HG03060 (cell line): ENCODE measurements at regions not wholly inside any gene's neighbourhood (a gene's known extent, or its start where the extent isn't known, plus 50 kb on each side); places are given as distances from the start of the nearest gene placed in this dataset.
"Not testable (repeated sequence)": the region's sequence is repeated elsewhere in the genome, so short reads cannot be mapped to it uniquely, and the experiment has no call there.

Experiments
- ATAC-seq: cut with Tn5 transposase; IDR thresholded peaks from one replicate; pipeline ENCODE4 v1.9.1; 2021; ENCODE audit warnings: low read depth, moderate number of reproducible peaks; ENCODE audit not compliant: unreplicated experiment

DNA sequence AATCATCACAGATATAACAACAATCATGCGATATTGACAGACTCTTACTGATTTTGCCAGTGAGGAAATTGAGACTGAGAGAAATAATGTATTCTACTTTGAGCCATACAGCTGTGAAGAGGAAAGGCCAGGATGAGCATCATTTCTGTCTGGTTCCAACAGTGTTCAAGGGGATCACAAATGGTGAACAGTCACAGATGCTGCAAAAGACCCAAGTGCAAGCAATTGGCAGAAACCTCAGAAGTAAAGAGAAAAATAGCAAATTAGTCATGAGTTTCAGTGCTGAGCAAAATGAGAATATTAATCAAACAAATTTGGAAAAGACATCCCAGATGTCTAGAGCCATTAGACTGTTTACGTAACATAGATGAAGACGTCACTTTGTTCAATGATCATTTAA, 114.1 kb downstream of the RAB38 start:
- no peak for ATAC-seq

DNA sequence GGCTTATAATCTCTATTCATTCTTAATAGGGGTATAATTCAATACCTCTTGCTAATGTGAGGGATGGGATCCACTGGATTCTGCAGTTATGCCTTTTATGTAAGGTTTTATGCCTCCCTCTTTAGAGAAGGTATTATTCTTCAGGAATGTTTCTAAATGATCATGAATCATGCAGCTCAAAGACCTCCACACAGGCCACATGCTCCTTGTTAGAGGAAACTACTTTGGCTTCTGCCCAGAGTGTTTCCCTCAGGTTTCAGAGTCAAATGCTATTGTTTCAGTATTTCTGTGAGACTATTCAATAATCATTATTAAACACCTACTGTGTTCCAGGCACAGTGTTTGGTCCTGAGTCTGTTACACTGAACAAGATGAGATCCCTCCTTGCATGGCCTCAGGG, 115.9 kb downstream of the RAB38 start:
- no peak for ATAC-seq

DNA sequence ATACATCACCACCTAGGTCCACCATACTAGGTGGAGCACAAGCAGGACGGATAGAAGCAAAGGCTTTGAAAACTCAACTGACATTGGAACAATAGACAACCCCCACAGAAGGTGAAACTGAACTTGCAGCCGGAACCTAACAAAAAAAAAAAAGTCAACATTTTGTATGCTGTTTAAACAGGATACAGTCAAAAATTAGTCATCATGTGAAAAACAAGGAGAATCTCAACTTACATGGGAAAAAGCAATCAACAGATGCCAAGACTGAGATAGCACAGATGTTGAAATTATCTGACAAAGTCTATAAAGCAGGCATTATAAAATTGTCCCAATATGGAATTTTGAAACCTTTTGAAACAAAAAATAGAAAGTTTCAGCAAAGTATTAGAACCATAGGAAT, 123.8 kb downstream of the RAB38 start:
- no peak for ATAC-seq

DNA sequence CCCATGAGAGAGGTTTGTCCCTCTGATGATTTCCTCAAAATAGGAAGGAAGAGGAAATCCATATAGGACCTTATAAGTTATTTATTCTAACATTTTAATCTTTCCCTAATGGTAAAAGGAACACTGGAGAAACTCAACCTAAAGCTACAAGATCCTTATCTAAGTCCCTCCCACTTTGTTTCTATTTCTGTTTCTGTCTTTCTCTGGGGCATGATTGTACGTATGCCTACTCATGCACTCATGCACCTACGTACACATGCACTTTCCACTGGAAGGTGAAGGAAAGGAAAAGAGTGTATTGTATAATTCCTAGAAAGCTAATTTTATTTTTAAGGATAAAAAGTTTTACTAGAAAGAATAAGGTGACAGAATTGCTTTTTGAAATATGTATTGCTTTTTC, 125.0 kb downstream of the RAB38 start:
- ATAC-seq, result no peak

- not testable (repeated sequence) for ATAC-seq
These were observed 130.0 kb downstream of the RAB38 start for GRCh38 chr11:88045288-88045687.

DNA sequence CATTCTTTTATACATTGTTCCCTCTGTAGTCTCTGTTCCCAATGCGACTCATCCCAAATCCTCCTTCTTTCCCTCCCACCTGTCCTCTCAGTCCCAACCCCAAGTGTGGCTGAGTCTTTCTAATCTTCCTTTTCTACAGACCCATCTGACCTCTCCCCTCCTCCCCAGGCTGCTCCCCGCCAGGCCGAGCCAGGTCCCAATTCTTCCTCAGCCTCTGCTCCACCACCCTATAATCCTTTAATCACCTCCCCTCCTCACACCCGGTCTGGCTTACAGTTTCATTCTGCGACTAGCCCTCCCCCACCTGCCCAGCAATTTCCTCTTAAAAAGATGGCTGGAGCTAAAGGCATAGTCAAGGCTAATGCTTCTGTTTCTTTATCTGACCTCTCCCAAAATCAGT, 130.6 kb downstream of the RAB38 start:
- not testable (repeated sequence) for ATAC-seq

DNA sequence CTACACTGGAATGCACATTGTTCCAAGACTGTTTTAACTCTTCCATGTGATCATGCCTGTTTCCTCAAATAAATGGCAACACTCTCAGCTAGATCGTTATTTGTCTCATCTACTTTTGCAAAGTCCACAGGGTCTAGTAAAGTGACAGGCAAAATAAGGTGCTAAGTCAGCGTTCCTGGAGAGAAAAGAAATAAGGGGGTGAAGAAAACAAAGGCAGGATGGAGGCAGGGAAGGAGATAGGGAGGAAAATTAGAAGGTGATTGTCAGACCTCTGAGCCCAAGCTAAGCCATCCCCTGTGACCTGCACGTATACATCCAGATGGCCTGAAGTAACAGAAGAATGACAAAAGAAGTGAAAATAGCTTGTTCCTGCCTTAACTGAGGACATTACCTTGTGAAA, 132.1 kb downstream of the RAB38 start:
- ATAC-seq, result no peak

DNA sequence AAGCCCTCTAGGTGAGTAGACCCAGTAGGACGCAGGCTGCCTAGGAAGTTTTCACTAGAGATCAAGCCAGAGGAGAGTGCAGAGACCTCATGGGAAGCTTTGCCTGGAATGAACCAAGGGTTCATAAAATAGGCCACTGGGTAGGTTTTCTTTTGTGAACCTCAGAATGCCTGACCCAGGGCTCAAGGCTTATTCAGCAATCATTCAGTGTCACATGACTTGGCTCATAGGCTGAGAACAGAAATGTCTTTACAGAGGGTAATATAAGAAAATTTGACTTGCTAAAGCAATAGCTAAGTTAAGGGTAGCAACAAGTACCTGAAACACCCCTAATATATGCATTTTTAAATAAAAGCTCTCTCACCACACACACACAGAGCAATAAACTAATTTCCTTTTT, 132.6 kb downstream of the RAB38 start:
- ATAC-seq, result no peak

DNA sequence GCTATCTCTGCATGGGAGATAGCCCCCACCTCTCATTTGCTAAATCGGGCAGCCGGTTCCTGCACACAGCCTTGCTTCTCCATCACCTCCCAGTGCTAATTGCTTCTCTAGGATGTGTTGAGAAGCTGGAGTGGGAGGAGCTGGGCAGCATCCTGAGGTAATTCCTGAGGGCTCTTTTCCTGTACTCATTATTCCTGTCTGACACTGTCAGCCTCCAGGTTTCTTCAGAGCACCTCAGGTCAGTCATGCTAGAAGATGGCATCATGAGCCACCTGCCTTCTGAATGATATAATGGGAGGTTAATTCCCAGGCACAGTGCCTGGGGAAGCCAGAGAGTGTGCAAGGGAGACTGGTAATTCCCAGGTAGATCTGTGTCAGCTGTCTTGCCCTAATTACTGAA, 133.0 kb downstream of the RAB38 start:
- ATAC-seq, result no peak

- no peak for ATAC-seq
These were observed 133.6 kb downstream of the RAB38 start for GRCh38 chr11:88041679-88042078.

DNA sequence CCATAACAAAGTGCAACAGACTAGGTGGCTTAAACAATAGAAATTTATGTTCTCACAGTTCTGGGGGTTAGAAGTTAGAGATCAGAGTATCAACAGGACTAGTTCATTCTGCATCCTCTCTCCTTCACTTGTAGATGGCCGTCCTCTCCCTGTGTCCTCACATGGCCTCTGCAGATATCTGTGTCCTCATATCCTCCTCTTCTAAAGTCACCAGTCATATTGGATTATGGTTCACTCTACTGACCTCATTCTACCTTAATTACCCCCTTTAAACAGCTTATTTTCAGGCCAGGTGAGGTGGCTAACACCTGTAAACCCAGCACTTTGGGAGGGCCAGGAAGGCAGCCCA, 135.1 kb downstream of the RAB38 start:
- no peak for ATAC-seq

DNA sequence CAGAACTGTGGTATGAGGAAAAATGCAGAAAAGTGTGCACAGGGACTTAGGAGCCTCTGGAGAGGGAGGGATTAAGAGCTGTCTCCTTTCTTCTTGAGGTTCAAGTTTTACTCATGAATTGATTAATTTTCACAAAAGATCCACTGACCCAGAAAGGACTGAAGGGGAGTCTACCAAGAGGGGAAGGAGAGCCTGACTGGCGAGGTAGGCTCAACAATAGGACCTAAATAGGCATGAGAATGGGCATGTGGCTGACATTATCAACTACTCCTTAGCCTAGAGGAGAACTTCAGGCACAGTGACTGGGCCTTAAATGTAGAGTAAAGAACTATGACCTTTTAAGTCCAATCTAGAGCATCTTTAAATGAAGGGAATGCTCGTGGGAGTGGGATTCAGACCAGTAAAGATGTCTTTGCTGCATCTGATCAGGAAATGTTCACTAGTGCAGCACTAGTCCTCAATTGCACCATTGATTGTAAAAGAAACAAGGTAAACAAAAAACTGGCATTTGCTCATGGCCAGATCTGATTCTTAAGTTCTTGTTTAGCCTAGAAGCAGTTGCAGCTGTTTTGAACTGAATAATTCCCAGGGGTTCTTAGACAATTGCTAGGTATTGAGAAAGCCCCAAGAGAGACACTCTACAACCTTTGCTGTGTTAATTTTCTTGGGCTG, 135.6 kb downstream of the RAB38 start:
- ATAC-seq, result no peak

DNA sequence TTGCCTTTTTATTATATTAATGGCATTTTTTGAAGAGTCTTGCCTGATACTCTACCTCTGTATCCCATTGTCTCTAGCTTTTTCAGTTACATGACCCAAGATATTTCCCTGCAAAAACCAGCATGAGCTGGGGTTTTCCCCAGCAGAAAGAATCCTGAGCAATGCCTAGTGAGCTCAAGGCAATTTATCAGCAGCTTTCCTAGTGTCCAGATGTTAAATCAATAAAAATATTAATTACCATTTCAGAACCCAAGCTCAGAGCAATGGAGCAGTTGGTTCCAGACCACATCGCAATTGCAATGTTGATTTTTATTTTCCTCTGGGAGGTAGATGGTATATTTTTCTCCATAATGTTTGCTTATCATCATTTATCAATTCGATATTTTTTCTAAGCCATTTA, 137.2 kb downstream of the RAB38 start:
- ATAC-seq, result no peak

DNA sequence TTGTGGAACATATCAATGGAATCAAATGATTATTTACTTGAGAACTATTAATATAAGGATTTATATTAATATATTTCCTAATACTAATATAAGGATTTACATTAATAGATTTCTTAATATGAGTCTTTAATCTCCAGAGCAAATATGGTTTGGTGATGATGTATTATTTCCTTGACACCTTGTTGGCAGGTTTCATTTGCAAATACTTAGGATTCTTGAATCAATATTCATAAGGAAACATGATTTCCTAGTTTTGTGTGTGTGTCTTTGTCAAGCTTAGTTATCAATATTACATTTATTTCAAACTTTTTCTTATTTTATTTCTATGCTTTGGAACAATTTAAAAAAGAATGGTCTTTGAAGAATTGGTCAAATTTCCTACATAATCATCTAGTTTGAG, 138.5 kb downstream of the RAB38 start:
- no peak for ATAC-seq

DNA sequence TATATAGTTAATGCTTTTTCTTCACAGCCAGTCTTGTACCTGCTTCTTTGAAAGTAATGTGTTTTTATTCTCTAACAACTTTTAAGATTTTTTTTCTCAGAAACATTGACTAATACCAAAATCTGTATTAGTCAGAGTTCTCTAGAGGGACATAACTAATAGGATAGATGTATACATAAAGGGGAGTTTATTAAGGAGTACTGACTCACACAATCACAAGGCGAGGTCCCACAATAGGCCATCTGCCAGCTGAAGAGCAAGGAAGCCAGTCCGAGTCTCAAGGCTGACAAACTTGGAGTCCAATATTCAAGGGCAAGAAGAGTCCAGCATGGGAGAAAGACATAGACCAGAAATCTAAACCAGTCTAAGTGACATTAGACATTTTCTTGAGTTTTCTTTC, 140.0 kb downstream of the RAB38 start:
- ATAC-seq, result no peak

DNA sequence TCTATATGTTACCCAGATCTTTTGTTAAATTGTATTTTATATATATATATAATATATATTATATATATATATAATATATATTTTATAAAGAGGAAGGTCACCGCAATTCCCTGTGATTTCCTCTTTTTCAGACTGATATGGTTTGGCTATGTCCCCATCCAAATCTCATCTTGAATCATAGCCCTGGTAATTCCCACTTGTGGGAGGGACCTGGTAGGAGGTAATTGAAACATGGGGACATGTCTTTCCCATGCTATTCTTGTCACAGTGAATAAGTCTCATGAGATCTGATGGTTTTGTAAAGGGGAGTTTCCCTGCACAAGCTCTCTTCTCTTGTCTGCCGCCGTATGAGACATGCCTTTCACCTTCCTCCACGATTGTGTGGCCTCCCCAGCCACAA, 157.6 kb downstream of the RAB38 start:
- ATAC-seq, result no peak

GRCh38 chr11:88016392-88017170, 158.7 kb downstream of the RAB38 start:
- ATAC-seq, result no peak

DNA sequence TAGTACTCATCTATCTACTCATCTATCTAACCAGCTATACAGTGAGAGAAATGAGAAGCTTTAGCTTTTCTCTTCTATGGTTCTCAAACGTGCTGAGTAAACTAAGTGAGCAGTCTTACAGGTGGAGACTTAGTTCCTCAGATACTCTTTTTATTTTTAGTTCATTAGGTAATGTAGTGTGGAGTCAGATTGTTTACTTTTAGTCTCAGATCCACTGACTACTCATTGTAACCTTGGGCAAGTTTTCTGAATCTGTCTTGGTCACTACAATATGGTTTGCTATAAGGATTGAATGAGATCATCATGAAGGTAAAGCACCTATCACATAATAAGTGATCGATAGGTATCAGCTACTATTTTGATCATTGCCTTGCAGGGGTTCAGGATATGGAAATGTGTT, 160.1 kb downstream of the RAB38 start:
- ATAC-seq, result no peak

DNA sequence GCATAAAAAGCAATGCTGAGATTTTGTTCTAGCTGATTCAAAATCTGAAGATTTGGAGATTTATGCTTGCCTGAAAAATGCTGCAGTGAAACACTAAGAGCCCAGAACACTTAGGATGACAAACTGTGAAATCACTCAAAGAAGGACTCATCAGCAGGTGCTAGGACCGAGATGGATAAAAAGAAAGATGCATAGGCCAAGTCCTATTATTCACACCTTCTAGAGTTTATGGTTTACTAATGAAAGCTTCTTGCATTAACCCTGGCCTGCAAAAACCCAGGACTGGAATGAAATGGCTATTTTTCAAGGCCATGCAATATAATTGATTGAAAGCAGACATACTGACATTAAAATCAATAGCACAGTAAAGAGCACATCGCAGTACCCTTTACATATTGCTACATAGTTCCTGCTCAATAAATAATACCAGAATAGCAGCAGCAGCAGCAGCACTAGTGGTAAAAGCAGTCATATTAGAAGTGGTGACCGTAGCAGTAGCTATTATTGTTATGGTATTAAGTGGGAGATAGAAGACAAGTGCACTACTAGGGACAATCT, 161.7 kb downstream of the RAB38 start:
- ATAC-seq, result no peak

GRCh38 chr11:88012456-88012855, 162.8 kb downstream of the RAB38 start:
- ATAC-seq, result no peak

DNA sequence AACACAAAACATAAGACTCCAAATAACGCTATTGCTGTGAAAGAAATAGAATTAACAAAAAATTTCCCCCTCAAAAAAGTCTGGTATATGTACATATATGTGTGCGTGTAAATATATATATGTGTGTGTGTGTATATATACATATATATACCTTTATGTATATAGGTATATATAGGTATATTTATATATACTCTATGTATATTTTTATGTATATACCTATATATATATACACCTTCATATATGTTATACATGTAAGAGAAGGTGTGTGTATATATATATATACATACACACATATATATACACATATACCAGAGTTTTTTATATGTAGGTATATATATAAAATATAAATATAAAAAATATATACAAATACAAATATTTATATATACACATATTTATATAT, 199.2 kb downstream of the RAB38 start:
- no peak for ATAC-seq

- ATAC-seq, result no peak
These were observed 200.4 kb downstream of the RAB38 start for GRCh38 chr11:87974797-87975196.
